Sciatic nerve (tissue), 2 donors: ENCODE measurements at regions not wholly inside any gene's neighbourhood (a gene's known extent, or its start where the extent isn't known, plus 50 kb on each side); places are given as distances from the start of the nearest gene placed in this dataset.

ENCODE experiments used
- ATAC-seq: fragments of 200-7000 bp; cut with Tn5 transposase; one replicate; pipeline ENCODE4 v1.9.1; 2020; ENCODE audit warnings: mild to moderate bottlenecking, moderate library complexity
- DNase-seq: peaks from one replicate; pipeline ENCODE4 v3.0.0-alpha.2; 2020; ENCODE audit warnings: low spot score
- intact Hi-C: fragments of 100-400 bp; cut with DNase I; formaldehyde crosslinking; loops from one replicate; pipeline ENCODE4 v1.14.2; 2022
- donor health status: DM: no; HTN: no; CAD: no.
- donor health status: DM: no; HTN: no; CAD: no.

- no peak for DNase-seq
- no peak for ATAC-seq
- intact Hi-C loops = no loop called here
These were observed 73.7 kb upstream of the PCDH9 start for GRCh38 chr13:67303661-67304333.

- ATAC-seq (no peak), DNase-seq (no peak)
- intact Hi-C loops = no loop called here
These were observed 69.6 kb upstream of the PCDH9 start for GRCh38 chr13:67299751-67300150.

- ATAC-seq = no peak
These were observed 69.0 kb upstream of the PCDH9 start for GRCh38 chr13:67299072-67299635.

GRCh38 chr13:67298297-67298696, 68.2 kb upstream of the PCDH9 start:
- ATAC-seq (no peak), DNase-seq (no peak)
- intact Hi-C loops = no loop called here

More at GRCh38 chr13:67299072-67299635, 69.0 kb upstream of the PCDH9 start:
- DNase-seq = no peak
- intact Hi-C loops = no loop called here

GRCh38 chr13:67296511-67296910, 66.4 kb upstream of the PCDH9 start:
- ATAC-seq = no peak
- DNase-seq = no peak
- intact Hi-C loops = no loop called here

- ATAC-seq = no peak
- intact Hi-C loops = no loop called here
- DNase-seq = no peak
These were observed 62.8 kb upstream of the PCDH9 start for GRCh38 chr13:67292886-67293285.

- ATAC-seq (no peak), DNase-seq (no peak)
- intact Hi-C loops = no loop called here
These were observed 55.5 kb upstream of the PCDH9 start for GRCh38 chr13:67285611-67286010.

GRCh38 chr13:67283637-67284036, 53.5 kb upstream of the PCDH9 start:
- intact Hi-C loops = no loop called here
- ATAC-seq = no peak
- no peak for DNase-seq

- no peak for DNase-seq
- no peak for ATAC-seq
- intact Hi-C loops = no loop called here
These were observed 51.3 kb upstream of the PCDH9 start for GRCh38 chr13:67281466-67281865.
